D721Med (cell line): ENCODE measurements at regions not wholly inside any gene's neighbourhood (a gene's known extent, or its start where the extent isn't known, plus 50 kb on each side); places are given as distances from the start of the nearest gene placed in this dataset.

Experiments
- DNase-seq: peaks from one replicate; pipeline ENCODE4 v3.0.0; 2011; ENCODE audit warnings: low spot score; ENCODE audit not compliant: insufficient read length
- FAIRE-seq: peaks from 2 replicates; lab custom pipeline; 2011; peaks lifted over from hg19 to GRCh38; lab: Jason Lieb, UNC
- CTCF ChIP-seq: IDR thresholded peaks from 2 replicates; pipeline ENCODE4 v1.5.1; 2012; ENCODE audit warnings: mild to moderate bottlenecking, control low read depth; ENCODE audit not compliant: insufficient read depth; ENCODE audit errors: missing control alignments

DNA sequence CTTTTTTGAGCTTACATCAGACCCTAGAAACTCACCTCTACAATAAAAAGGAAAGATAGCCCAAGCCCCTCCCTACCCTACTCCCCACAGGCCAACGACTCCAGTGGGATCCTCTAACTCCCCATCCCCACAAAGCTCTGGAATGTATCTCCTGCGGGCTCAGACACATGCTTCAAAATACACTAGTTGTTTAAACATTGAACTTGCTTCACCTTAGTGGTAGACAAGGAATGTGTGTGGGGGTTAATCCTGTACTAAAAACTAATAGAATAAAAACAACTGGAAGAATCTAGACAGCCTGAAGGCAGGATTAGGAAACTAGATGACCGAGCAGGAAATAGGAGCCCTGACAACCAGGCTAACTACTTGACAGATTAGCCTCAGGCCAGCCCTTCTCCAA is 211.5 kb downstream of the SUCLG1 start:
- FAIRE-seq (no peak), DNase-seq (no peak)
- no peak for TF ChIP-seq CTCF

- FAIRE-seq (no peak), DNase-seq (no peak)
- no peak for TF ChIP-seq CTCF
Measured at GRCh38 chr2:84243788-84244733, 215.0 kb downstream of the SUCLG1 start.

DNA sequence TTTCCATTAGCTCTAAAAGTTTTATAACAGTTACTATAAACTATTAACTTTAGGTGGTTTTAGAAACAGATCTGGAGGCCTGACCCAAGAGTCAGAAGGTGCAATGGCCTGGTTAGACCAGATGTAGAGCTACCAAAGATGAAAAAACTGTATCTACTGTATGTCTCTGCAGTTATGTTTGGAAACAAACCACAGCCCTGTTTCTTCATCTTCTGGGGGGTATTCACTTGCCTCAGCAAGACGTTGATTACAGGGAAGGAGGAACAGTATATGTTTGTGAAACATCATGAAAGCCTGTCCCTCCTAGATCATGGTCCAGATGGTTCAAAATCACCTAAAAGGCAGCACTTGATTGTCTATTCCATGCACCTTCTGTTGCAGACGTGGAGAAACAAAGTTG is 220.2 kb downstream of the SUCLG1 start:
- TF ChIP-seq CTCF: no peak

GRCh38 chr2:84236288-84236687 is 222.8 kb downstream of the SUCLG1 start:
- DNase-seq: no peak
- no peak for FAIRE-seq
- TF ChIP-seq CTCF: no peak

More for the DNA sequence above, 220.2 kb downstream of the SUCLG1 start:
- FAIRE-seq (no peak), DNase-seq (no peak)

DNA sequence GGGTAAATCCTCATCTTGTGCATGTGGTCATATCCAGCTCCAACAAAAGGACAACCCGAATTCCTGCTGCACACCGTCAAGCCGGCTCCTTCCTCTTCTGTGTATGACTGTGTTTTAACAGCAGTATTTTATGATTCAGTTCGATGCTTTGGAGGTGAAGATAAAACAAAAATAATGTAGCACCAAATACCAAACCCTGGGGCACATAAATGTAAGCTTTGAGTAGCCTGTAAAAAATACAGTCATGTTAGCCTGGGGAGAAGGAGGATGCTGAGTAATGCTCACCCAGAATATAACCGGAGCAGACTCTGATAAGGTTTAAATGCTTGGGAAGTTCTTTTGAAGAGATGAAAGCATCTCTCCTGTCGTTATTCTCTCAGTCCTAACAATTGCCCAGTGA is 225.0 kb downstream of the SUCLG1 start:
- FAIRE-seq (no peak), DNase-seq (no peak)
- TF ChIP-seq CTCF: no peak

DNA sequence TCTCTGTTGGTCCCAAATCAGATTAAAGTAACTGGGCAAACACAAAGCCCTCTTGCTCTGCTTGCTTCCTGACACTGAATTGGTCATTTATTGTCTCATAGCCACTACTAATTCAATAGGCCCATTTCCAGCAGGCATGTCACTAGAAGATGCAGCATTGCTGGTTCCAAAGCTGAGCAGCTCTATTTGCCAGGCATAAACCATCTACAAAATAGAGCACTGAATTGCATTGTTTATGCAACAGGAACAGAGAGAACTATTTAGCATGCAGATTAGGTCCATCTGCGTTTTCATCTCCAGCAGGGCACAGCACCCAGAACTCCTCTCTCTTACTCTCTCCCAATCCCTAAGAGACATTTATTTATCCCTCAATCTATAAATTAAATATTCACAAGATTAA is 227.6 kb downstream of the SUCLG1 start:
- no peak for DNase-seq
- no peak for TF ChIP-seq CTCF
- no peak for FAIRE-seq

GRCh38 chr2:84224121-84224520 is 235.0 kb downstream of the SUCLG1 start:
- FAIRE-seq (no peak), DNase-seq (no peak)
- TF ChIP-seq CTCF: no peak
